ENCODE measurements at regions not wholly inside any gene's neighbourhood (a gene's known extent, or its start where the extent isn't known, plus 50 kb on each side); places are given as distances from the start of the nearest gene placed in this dataset.

- TF ChIP-seq EZH2 (IDR thresholded peaks at IDR 0.05) (no peak), RAD21 (IDR thresholded peaks at IDR 0.05; ENCODE audit: low read depth) (no peak), CTCF (IDR thresholded peaks at IDR 0.05 in 2 of 3, conservative IDR thresholded peaks at IDR 0.05 in 1 of 3; ENCODE audit: borderline replicate concordance in 1 of 3, insufficient read depth in 1 of 3, low read depth in 2 of 3, low read length in 2 of 3) (no peak), ELF1 (IDR thresholded peaks at IDR 0.05; ENCODE audit: borderline replicate concordance, low read depth) (no peak), TCF7L2 (IDR thresholded peaks at IDR 0.05; ENCODE audit: borderline replicate concordance, extremely low read depth, insufficient read depth, insufficient read length) (no peak), MAX (IDR thresholded peaks at IDR 0.05) (no peak), SIN3A (IDR thresholded peaks at IDR 0.05; ENCODE audit: low read depth) (no peak), CEBPB (IDR thresholded peaks at IDR 0.05; ENCODE audit: low read depth) (no peak), POLR2AphosphoS5 (IDR thresholded peaks at IDR 0.05; ENCODE audit: low read depth, low read length) (no peak), POLR2A (IDR thresholded peaks at IDR 0.05; ENCODE audit: borderline replicate concordance, extremely low read depth, insufficient read depth, insufficient read length) (no peak), YY1 (IDR thresholded peaks at IDR 0.05; ENCODE audit: extremely low read depth, insufficient replicate concordance, low read depth, low read length) (no peak), SRF (IDR thresholded peaks at IDR 0.05; ENCODE audit: low read depth) (no peak)
Observed at GRCh38 chr1:226470921-226471866, 63.3 kb upstream of the PARP1 start.

Measured in HCT116 (cell line).